Activated CD8-positive, alpha-beta T cell treated with anti-CD3 and anti-CD28 coated beads, Interleukin-2, amount 10 ng/mL, durations not matched to agents 7 days and 5 days (primary cell): ENCODE measurements at regions not wholly inside any gene's neighbourhood (a gene's known extent, or its start where the extent isn't known, plus 50 kb on each side); places are given as distances from the start of the nearest gene placed in this dataset.

Experiments used
- ATAC-seq: fragments of 150-1000 bp; cut with Tn5 transposase; one replicate; pipeline ENCODE4 v1.10.0; 2021; ENCODE audit warnings: moderate library complexity
- CTCF ChIA-PET: fragments of 350-600 bp; sonication (Branson Sonifier 250); formaldehyde crosslinking; loops from one replicate; lab custom pipeline; 2021; ENCODE audit warnings: antibody characterized with exemption; lab: Charles Lee
- POLR2A ChIA-PET: fragments of 350-600 bp; sonication (Branson Sonifier 250); formaldehyde crosslinking; loops from one replicate; lab custom pipeline; 2021; ENCODE audit warnings: antibody characterized with exemption; lab: Charles Lee
- DNase-seq: peaks from one replicate; pipeline ENCODE4 v3.0.0-alpha.2; 2020
- H3K27ac Mint-ChIP-seq: one replicate; pipeline ENCODE4 v1.8.0; 2021; ENCODE audit warnings: mild to moderate bottlenecking, mixed read lengths
- H3K27me3 Mint-ChIP-seq: one replicate; pipeline ENCODE4 v1.8.0; 2021; ENCODE audit warnings: low read depth, mixed read lengths
- H3K36me3 Mint-ChIP-seq: one replicate; pipeline ENCODE4 v1.8.0; 2021; ENCODE audit warnings: low read depth, mixed read lengths
- H3K4me1 Mint-ChIP-seq: one replicate; pipeline ENCODE4 v1.8.0; 2021; ENCODE audit warnings: low read depth, mixed read lengths
- H3K4me3 Mint-ChIP-seq: one replicate; pipeline ENCODE4 v1.8.0; 2021; ENCODE audit warnings: mild to moderate bottlenecking, mixed read lengths
- H3K9me3 Mint-ChIP-seq: one replicate; pipeline ENCODE4 v1.8.0; 2022; ENCODE audit warnings: mixed read lengths; ENCODE audit not compliant: insufficient read depth

GRCh38 chr10:8738987-8739386 lies 684.5 kb downstream of the GATA3 start:
- POLR2A ChIA-PET = no interaction called here
- H3K4me3 Mint-ChIP-seq = no peak overlapping the region
- no peak overlapping the region for H3K27ac Mint-ChIP-seq
- H3K36me3 Mint-ChIP-seq = no peaks in the 10 kb centered on the region
- CTCF ChIA-PET = no interaction called here
- no peaks in the 10 kb centered on the region for H3K9me3 Mint-ChIP-seq
- no peaks in the 10 kb centered on the region for H3K27me3 Mint-ChIP-seq
- H3K4me1 Mint-ChIP-seq = no peaks in the 10 kb centered on the region
- DNase-seq (no peak), ATAC-seq (no peak)

GRCh38 chr10:8752146-8752843 lies 697.8 kb downstream of the GATA3 start:
- DNase-seq = no peak
- no peak for ATAC-seq
- Mint-ChIP-seq H3K36me3 (no peaks in the 10 kb centered on the region), H3K9me3 (no peaks in the 10 kb centered on the region), H3K4me3 (no peak overlapping the region), H3K27ac (no peak overlapping the region), H3K4me1 (no peaks in the 10 kb centered on the region), H3K27me3 (peaks cover 6% of the 10 kb centered on the region)
- POLR2A ChIA-PET = no interaction called here
- CTCF ChIA-PET = no interaction called here

- CTCF ChIA-PET = no interaction called here
- Mint-ChIP-seq H3K27me3 (peaks cover 6% of the 10 kb centered on the region), H3K27ac (no peak overlapping the region), H3K4me1 (no peaks in the 10 kb centered on the region), H3K9me3 (no peaks in the 10 kb centered on the region), H3K36me3 (no peaks in the 10 kb centered on the region), H3K4me3 (no peak overlapping the region)
- no peak for ATAC-seq
- DNase-seq = no peak
- POLR2A ChIA-PET = interaction anchor here (0.7 kb wide), 1 partner anchor 194 kb away, joined by 3 read pairs; no protein-coding TSS in a partner anchor
These were observed 703.5 kb downstream of the GATA3 start for GRCh38 chr10:8758029-8758428.

GRCh38 chr10:8766899-8767298 lies 712.4 kb downstream of the GATA3 start:
- DNase-seq (no peak), ATAC-seq (no peak)
- Mint-ChIP-seq H3K27ac (no peak overlapping the region), H3K9me3 (no peaks in the 10 kb centered on the region), H3K4me1 (no peaks in the 10 kb centered on the region), H3K36me3 (no peaks in the 10 kb centered on the region), H3K4me3 (no peak overlapping the region), H3K27me3 (peaks cover 2% of the 10 kb centered on the region)
- ChIA-PET CTCF (no interaction called here), POLR2A (interaction anchor here (0.6 kb wide), 1 partner anchor 364 kb away, joined by 5 read pairs; no protein-coding TSS in a partner anchor)

DNA sequence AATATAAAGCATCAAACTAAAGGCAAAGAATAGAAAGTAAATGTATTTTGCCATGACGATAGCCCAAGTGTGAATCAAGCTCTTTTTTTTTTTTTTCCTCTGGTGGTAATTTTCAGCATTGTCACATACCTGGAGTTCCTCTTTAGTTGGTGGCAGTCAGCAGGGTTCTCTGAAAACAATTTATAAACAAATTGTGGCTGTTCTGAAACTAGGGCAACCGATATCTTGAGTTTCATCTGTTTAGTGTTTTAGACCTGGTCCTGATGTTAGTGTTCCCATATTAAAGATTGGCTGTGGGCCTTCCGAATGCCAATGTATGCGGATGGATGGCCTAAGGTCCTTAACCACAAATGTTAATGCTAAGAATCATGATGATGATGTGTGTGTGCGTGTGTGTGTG lies 713.1 kb downstream of the GATA3 start:
- CTCF ChIA-PET = no interaction called here
- H3K4me3 Mint-ChIP-seq = no peak overlapping the region

DNA sequence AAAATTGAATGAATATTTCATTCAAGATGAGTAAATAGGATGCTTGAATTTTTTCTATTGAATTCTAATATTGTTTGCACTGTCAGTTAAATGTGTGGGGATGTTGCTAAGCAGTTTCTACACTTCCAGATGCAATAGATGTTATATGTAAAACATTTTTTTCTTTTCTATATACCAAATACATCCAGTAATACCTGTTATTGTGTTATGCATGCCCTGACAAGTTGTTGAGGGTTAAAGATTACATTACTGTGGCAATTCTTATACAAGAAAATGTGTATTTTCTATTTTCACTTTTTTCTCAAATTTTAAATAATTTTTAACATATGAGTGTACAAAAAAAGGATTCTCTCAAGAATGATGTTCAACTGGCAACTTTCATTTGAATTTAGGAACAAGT lies 713.9 kb downstream of the GATA3 start:
- POLR2A ChIA-PET = no interaction called here
- Mint-ChIP-seq H3K9me3 (no peaks in the 10 kb centered on the region), H3K27me3 (no peaks in the 10 kb centered on the region), H3K36me3 (no peaks in the 10 kb centered on the region), H3K4me3 (no peak overlapping the region), H3K4me1 (no peaks in the 10 kb centered on the region), H3K27ac (no peak overlapping the region)
- ATAC-seq (no peak), DNase-seq (no peak)
- CTCF ChIA-PET = no interaction called here

More for the DNA sequence above, 713.1 kb downstream of the GATA3 start:
- ATAC-seq = no peak
- Mint-ChIP-seq H3K4me1 (no peaks in the 10 kb centered on the region), H3K36me3 (no peaks in the 10 kb centered on the region), H3K27me3 (no peaks in the 10 kb centered on the region), H3K9me3 (no peaks in the 10 kb centered on the region), H3K27ac (no peak overlapping the region)
- no peak for DNase-seq
- POLR2A ChIA-PET = interaction anchor here (0.6 kb wide), 1 partner anchor 365 kb away, joined by 5 read pairs; no protein-coding TSS in a partner anchor

GRCh38 chr10:8768852-8769251 lies 714.4 kb downstream of the GATA3 start:
- Mint-ChIP-seq H3K9me3 (no peaks in the 10 kb centered on the region), H3K27ac (no peak overlapping the region), H3K36me3 (no peaks in the 10 kb centered on the region), H3K27me3 (no peaks in the 10 kb centered on the region), H3K4me1 (no peaks in the 10 kb centered on the region), H3K4me3 (no peak overlapping the region)
- ChIA-PET CTCF (no interaction called here), POLR2A (no interaction called here)
- ATAC-seq = no peak
- no peak for DNase-seq

GRCh38 chr10:8776926-8777622 lies 722.6 kb downstream of the GATA3 start:
- ChIA-PET POLR2A (no interaction called here), CTCF (no interaction called here)
- no peaks in the 10 kb centered on the region for H3K36me3 Mint-ChIP-seq
- peaks cover 14% of the 10 kb centered on the region for H3K4me1 Mint-ChIP-seq
- no peak overlapping the region for H3K4me3 Mint-ChIP-seq
- peak overlapping the region; percentile 47 for H3K27ac Mint-ChIP-seq
- ATAC-seq (no peak), DNase-seq (no peak)
- H3K27me3 Mint-ChIP-seq = no peaks in the 10 kb centered on the region
- H3K9me3 Mint-ChIP-seq = no peaks in the 10 kb centered on the region

DNA sequence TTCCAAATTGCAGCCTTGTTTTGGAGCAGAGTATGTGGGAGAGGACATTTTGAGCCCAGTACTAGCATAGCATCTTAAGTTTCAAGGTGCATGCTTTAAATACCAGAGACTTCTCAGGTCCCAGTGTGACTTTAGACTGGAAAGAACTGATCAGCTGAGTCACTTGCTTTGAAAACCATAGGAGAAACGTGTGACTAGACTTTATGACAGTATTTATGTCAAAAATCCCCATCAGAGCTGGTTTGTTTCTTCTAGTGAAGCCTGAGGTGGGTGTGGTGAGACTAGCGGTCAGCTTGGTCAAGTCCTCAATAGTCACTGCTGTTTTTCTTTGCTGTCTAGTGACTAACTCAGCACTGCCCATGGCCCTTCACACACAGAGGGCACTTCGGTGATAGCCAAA lies 724.2 kb downstream of the GATA3 start:
- Mint-ChIP-seq H3K27ac (no peak overlapping the region), H3K4me1 (peaks cover 14% of the 10 kb centered on the region), H3K27me3 (no peaks in the 10 kb centered on the region), H3K36me3 (no peaks in the 10 kb centered on the region), H3K9me3 (no peaks in the 10 kb centered on the region), H3K4me3 (no peak overlapping the region)
- POLR2A ChIA-PET = no interaction called here
- CTCF ChIA-PET = no interaction called here
- DNase-seq = no peak
- ATAC-seq = no peak

DNA sequence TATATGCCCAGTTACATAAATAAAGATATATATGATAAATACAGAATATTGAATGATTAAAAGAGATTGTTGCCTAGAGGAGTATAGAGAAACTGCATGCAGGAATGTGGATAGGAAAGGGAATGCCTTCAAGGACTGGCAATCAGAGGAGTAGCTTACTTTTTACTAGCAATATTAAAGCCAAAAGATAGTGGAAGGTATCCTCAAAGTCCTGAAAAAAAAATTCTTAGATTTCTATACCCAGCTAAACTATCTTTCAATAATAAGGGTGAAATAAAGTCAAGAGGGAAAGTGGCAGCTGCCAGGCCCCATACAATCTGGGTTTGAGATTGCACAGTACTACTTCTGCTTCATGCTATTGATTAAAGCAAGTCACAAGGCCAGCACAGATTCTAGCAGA lies 733.2 kb downstream of the GATA3 start:
- ATAC-seq (no peak), DNase-seq (no peak)
- H3K4me3 Mint-ChIP-seq = no peak overlapping the region
- H3K4me1 Mint-ChIP-seq = no peaks in the 10 kb centered on the region
- no peaks in the 10 kb centered on the region for H3K36me3 Mint-ChIP-seq
- H3K27ac Mint-ChIP-seq = no peak overlapping the region
- H3K27me3 Mint-ChIP-seq = no peaks in the 10 kb centered on the region
- ChIA-PET POLR2A (no interaction called here), CTCF (no interaction called here)
- peaks cover 22% of the 10 kb centered on the region for H3K9me3 Mint-ChIP-seq

GRCh38 chr10:8790390-8790789 lies 735.9 kb downstream of the GATA3 start:
- H3K27me3 Mint-ChIP-seq = no peaks in the 10 kb centered on the region
- H3K27ac Mint-ChIP-seq = no peak overlapping the region
- peaks cover 22% of the 10 kb centered on the region for H3K9me3 Mint-ChIP-seq
- H3K36me3 Mint-ChIP-seq = no peaks in the 10 kb centered on the region
- no peak for DNase-seq
- H3K4me3 Mint-ChIP-seq = no peak overlapping the region
- CTCF ChIA-PET = no interaction called here
- ATAC-seq = no peak
- H3K4me1 Mint-ChIP-seq = peaks cover 3% of the 10 kb centered on the region
- POLR2A ChIA-PET = no interaction called here

- no peaks in the 10 kb centered on the region for H3K27me3 Mint-ChIP-seq
- no peak overlapping the region for H3K27ac Mint-ChIP-seq
- no peaks in the 10 kb centered on the region for H3K9me3 Mint-ChIP-seq
- POLR2A ChIA-PET = no interaction called here
- CTCF ChIA-PET = no interaction called here
- DNase-seq = no peak
- peaks cover 3% of the 10 kb centered on the region for H3K4me1 Mint-ChIP-seq
- no peak for ATAC-seq
- H3K4me3 Mint-ChIP-seq = no peak overlapping the region
- no peaks in the 10 kb centered on the region for H3K36me3 Mint-ChIP-seq
These were observed 740.4 kb downstream of the GATA3 start for GRCh38 chr10:8794860-8795259.
